HEK293T (cell line): ENCODE measurements at regions not wholly inside any gene's neighbourhood (a gene's known extent, or its start where the extent isn't known, plus 50 kb on each side); places are given as distances from the start of the nearest gene placed in this dataset.

Experiments used
- ARNT ChIP-seq: fragments of 450-650 bp; IDR thresholded peaks from 2 replicates; pipeline ENCODE4 v1.6.1; 2017; ENCODE audit warnings: mild to moderate bottlenecking
- BHLHE40 ChIP-seq: fragments of 450-650 bp; IDR thresholded peaks from 2 replicates; pipeline ENCODE4 v1.6.1; 2016; ENCODE audit warnings: mild to moderate bottlenecking, moderate library complexity, borderline replicate concordance
- CTBP1 ChIP-seq: fragments of 450-650 bp; IDR thresholded peaks from 2 replicates; pipeline ENCODE4 v1.6.1; 2016; ENCODE audit warnings: borderline replicate concordance
- FOXA1 ChIP-seq: fragments of 450-650 bp; IDR thresholded peaks from 2 replicates; pipeline ENCODE4 v1.6.1; 2016; ENCODE audit warnings: mild to moderate bottlenecking
- FOXK2 ChIP-seq: fragments of 450-650 bp; IDR thresholded peaks from 2 replicates; pipeline ENCODE4 v1.6.1; 2016; ENCODE audit warnings: mild to moderate bottlenecking
- FOXM1 ChIP-seq: fragments of 450-650 bp; IDR thresholded peaks from 2 replicates; pipeline ENCODE4 v1.6.1; 2017; ENCODE audit warnings: mild to moderate bottlenecking, borderline replicate concordance
- HDGF ChIP-seq: fragments of 450-650 bp; IDR thresholded peaks from 2 replicates; pipeline ENCODE4 v1.6.1; 2017; ENCODE audit warnings: antibody characterized with exemption, borderline replicate concordance
- LEF1 ChIP-seq: fragments of 450-650 bp; IDR thresholded peaks from 2 replicates; pipeline ENCODE4 v1.6.1; 2017; ENCODE audit warnings: mild to moderate bottlenecking, borderline replicate concordance
- NFRKB ChIP-seq: fragments of 450-650 bp; IDR thresholded peaks from 2 replicates; pipeline ENCODE4 v1.6.1; 2016; ENCODE audit warnings: mild to moderate bottlenecking, moderate library complexity
- SP1 ChIP-seq: fragments of 450-650 bp; IDR thresholded peaks from 2 replicates; pipeline ENCODE4 v1.6.1; 2017
- TARDBP ChIP-seq: fragments of 450-650 bp; IDR thresholded peaks from 2 replicates; pipeline ENCODE4 v1.6.1; 2016

- TF ChIP-seq BHLHE40, result no peak
- TF ChIP-seq TARDBP, result no peak
- TF ChIP-seq FOXK2, result no peak
- TF ChIP-seq HDGF, result no peak
- TF ChIP-seq FOXA1, result no peak
- TF ChIP-seq NFRKB, result no peak
- no peak for TF ChIP-seq FOXM1
- TF ChIP-seq ARNT, result no peak
- no peak for TF ChIP-seq LEF1
- TF ChIP-seq CTBP1, result no peak
- no peak for TF ChIP-seq SP1
Observed at GRCh38 chr4:15244354-15244753, 183.5 kb upstream of the C1QTNF7 start.
